GM18907 (cell line): ENCODE measurements at regions not wholly inside any gene's neighbourhood (a gene's known extent, or its start where the extent isn't known, plus 50 kb on each side); places are given as distances from the start of the nearest gene placed in this dataset.

Source experiments
- ATAC-seq: cut with Tn5 transposase; IDR thresholded peaks from one replicate; pipeline ENCODE4 v1.9.1; 2021; ENCODE audit warnings: mild to moderate bottlenecking, moderate library complexity; ENCODE audit not compliant: unreplicated experiment

DNA sequence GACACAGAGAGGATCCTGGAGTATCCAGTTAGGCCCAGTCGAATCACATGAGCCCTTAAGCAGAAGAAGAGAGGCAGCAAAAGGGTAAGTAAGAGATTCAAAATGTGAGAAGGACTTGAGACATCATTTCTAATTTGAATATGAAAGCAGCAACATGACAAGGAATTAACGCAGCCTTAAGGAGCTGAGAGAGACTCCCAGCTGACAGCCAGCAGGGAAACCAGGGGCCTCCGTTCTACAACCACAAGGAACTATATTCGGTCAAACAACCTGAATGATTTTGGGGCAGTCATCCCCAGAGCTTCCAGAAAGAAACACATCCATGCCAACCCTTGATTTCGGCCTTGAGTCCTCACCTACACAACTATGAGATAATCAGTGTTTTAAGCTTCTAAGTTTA, 189.7 kb upstream of the MTNR1B start:
- no peak for ATAC-seq

DNA sequence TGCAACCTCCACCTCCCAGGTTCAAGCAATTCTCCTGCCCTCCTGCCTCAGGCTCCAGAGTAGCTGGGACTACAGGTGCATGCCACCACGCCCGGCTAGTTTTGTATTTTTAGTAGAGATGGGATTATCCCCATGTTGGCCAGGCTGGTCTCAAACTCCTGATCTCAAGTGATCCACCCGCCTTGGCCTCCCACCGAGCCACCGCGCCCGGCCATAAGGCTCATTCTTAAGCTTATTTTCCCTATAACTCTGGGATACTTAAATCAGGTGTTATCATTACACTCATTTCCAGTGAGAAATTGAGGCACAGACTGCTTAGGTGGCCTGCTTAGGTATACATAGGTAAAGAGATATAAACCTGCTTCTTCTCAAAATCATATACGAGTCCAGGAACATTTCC, 188.3 kb upstream of the MTNR1B start:
- ATAC-seq, result no peak

DNA sequence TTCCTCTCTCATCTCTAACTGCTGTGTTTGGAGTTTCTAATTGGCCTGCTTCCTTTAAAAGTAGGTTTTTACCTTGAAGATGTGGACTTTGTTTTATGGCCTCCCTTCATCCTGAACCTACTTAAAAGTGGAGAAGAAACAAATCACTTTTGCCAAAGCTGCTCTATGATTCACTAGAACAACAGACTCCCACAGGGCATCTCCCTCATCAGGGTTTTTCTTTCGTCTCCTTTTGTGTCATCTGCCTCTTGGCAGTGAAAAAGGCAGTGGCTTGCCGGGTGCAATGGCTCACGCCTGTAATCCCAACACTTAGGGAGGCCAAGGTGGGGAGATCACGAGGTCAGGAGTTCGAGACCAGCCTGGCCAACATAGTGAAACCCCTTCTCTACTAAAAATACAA, 186.6 kb upstream of the MTNR1B start:
- no peak for ATAC-seq

DNA sequence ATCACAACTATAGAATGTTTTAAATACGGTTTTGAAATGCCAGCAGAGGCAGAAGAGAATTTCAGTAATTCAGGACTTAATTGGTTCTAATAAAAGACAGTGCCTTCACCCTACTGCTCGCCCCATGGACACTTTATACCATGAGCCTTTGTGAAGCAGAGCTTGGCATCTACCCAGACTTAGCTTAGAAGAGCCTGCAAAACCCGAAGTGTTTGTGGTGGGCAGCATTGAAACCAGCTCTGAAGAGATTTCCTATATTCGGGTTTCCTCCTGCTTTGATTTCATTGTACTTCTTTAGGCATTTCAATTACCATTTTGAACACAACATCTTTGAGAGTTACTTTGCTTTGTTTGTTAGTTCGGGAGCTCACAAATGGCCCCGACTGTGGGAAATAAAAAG, 185.1 kb upstream of the MTNR1B start:
- no peak for ATAC-seq

DNA sequence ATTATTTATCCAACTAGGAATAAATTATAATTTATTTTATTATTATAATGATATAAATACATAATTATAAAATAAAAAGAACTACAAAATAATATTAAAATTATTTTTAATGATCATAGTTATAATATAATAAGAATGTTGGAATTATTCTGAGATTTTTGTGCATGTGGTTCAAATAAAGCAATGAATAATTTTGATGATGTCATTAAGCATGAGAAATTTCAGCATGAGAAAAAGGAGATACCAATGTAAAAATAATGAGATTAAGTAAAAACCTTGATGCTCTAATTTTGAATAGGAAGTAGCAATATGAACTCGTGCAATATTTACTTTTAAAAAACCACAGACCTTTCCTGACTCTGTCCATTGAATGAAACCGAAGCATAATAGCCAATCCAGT, 181.8 kb upstream of the MTNR1B start:
- no peak for ATAC-seq

DNA sequence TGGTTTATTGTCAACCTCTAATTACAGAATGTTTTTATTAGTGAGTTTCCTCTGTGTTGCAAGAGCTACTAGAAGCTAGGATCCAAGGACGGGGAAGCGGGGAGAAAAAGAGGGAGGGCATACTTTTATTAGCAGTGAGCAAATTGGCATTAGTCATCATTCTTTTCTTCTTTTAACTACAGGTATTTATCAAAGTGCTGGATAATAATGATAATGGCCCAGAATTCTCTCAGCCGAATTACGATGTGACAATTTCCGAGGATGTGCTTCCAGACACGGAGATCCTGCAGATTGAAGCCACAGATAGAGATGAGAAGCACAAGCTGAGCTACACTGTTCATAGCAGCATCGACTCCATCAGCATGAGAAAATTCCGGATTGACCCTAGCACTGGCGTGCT, 179.7 kb upstream of the MTNR1B start:
- ATAC-seq, result no peak

DNA sequence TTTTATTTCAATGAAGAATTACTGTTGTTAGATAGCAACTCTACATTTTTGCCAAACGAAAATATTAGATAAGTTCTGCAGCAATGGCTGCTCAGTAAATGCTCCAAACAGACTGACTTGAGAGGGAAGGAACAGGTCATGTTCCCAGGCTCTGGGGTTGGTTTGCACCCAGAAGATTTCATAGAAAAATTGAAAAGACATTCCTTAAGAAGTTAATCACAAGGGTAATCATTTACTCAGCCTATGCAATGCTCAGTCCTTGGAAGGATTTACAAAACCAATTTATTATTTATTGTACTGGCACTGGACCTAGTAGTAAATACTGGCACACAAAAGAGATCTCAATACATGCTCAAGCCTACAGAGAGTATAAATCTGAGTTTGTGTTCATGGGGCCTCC, 179.1 kb upstream of the MTNR1B start:
- no peak for ATAC-seq

DNA sequence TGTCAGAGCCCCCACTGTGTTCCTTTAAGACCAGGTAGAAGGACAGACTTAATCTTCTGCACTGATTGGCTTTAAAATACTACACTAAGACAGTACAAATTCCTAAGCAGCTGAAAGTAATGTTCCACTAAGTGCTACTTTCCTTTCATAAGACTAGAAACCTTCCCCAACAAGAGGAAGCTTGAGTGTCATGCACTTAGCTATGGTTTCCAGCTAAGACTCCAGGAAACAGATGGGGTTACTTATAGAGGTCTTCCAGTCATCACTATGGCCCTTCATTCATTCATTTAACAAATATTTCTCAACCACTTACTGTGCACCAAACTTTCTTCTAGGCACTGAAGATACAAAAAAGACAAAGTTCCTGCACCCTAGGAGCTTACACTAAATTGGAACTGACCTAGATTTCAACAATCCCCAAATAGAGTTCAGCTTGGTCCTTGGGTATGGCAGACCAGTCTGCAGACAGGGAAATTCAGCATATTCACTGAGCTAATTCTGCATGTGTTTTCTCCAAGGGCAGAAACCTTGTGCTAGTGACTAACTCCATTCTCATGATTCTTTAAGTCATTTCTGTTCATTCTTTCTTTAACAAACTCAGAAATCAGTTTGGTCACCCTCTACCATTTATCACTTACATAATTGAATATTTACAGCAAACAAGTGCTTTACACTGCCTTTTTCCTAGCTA, 178.4 kb upstream of the MTNR1B start:
- no peak for ATAC-seq

DNA sequence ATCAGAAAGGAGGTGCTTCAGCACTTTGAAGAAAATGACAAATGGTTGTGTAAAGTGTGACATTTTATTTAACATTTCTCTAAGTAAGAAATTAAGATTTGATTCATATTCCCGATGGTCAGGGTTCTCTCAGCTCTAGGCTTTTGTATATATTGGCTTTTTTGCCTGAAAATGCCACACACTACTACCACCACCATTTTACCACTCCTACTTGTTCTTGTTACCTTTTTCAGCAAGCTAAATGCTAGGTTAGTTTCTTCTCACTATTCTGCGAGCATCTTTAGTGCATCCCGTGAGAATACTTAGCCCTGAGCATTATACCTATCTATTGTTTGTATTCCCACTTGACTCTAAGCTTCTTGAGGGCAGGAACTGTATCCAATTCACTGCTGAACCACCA, 177.6 kb upstream of the MTNR1B start:
- no peak for ATAC-seq

DNA sequence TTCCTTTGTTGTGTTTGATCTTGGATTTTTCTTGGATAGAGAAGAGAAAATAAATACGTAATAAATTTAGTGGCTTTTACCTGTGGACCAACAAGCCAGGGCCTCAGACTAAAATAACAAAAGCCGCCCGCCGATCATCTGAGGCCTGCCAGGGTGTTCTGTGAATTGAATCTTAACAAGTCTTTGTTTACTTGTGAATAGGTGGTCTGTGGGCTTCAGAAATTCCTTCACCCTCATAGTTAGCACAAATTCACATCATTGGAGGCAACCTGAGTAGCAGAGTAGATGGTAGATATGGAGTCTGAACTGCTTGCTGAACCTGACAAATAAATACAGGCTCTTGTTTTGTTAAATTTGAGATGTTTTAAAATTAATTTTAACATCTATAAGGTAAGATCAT, 176.3 kb upstream of the MTNR1B start:
- no peak for ATAC-seq

DNA sequence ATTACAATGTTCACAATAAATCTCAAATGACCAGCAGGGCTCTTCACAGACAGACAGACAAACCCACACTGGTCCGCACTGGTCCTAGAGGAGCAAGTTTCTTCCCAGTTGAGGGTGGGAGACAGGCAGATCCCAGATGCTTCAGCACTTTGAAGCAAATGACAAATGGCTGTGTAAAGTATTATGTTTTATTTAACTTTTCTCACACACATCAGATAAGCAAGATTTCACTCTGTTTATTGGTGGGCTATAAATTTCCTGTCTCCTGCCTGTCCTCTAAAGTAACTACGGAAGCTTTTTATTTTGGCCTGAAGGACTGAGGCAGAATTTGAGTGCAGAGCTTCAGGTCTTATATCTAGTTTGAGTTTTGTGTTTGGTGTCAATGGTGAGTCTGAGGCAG, 174.7 kb upstream of the MTNR1B start:
- ATAC-seq, result no peak

DNA sequence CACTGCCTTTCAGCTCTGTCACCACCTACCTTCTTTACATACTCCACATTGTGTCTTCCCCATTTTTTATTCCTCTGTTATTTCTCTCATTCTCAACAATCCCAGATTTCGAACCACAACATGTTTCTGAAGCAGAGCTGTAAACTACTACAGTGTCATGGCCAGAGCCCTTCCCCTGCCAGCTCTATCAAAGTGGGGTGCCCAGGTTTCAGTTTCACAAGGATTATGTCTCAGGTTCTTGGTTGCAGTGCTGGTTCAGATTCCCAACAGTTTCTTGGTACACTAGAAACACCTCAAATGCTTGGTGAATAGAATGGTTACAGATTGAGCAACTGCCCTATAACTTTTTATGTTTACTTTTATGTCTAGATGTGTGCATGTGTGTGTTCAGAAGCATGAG, 172.7 kb upstream of the MTNR1B start:
- no peak for ATAC-seq

DNA sequence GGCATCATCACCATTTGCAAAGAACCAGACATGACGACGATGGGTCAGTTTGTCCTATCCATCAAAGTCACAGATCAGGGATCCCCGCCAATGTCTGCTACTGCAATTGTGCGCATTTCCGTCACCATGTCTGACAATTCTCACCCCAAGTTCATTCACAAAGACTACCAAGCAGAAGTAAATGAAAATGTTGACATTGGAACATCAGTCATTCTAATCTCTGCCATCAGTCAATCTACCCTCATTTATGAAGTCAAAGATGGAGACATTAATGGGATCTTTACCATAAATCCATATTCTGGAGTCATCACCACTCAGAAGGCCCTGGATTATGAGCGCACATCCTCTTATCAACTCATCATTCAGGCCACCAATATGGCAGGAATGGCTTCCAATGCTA, 171.6 kb upstream of the MTNR1B start:
- no peak for ATAC-seq

DNA sequence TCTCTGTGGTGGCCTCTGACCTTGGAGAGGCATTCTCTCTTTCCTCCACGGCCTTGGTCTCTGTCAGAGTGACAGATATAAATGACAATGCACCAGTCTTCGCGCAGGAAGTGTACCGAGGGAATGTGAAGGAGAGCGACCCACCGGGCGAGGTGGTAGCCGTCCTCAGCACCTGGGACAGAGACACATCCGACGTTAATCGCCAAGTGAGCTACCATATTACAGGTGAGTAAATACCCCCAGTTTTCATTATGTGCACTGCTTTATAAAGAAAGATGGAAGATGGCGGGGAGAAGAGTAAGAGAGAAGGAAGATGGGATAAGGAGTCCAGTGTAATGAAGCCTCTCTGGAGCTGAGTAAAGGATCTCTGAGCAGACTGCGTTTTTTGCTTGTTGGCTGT, 167.8 kb upstream of the MTNR1B start:
- no peak for ATAC-seq

DNA sequence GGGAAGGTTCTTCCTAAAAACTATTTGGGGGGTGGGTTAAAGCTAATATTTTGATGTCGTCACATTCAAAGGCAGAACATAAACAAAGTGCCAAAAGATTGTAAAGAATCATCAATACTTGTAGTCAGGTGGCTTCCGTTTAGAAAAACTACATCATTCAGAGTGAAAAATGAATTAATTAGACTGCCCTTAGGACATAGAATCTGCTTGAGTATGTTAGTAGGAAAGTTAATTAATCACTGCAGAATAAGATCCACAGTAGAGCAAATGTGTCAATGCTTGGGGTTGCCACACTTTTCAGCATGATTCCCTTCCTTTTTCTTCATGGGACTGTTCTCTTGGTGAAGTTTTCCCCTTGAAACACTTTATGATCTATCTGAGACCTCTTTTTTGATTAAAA, 166.8 kb upstream of the MTNR1B start:
- ATAC-seq, result no peak

DNA sequence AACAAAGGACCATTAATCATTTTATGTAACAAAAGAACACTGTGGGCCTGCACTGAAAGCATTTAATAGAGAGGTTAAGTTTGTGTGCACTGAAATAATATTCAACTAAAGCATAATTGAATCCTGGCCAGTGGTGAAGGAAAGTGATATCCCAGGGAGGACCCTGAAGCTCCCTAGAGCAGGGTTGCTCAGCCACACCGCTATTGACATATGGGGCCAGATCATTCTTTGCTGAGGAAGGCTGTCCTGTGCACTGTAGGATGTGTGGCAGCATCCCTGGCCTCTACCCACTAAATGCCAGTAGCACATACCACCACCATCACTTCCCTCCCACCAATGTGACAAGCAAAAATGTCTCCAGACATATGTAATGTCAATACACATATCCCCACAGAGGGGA, 166.1 kb upstream of the MTNR1B start:
- no peak for ATAC-seq

DNA sequence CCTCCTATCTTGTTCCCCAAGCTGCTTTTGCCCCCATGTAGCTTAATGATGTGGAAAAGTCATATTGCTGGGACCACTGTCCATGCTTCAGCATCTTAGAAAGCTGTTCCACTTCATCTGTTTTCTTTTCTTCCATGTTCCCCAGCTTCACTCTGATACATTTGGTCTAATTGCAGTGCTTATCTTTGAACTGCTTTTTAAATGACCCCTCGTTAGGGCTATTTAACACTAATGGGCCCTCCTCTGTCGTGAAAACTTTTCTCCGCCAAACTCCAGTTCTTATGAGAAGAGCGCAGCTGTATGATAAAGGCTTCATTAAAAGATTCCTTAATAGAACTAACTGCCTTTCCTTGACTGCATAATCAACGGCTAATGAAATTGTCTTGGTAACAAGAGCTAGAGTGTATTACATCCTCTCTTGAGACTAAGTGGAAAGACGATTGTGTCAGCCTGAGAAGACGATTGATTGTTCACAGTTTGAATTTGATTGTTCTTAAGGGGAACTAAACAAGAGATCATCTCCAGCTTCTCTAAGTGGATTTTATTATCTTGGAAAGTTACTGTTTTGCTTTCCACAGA, 165.0 kb upstream of the MTNR1B start:
- no peak for ATAC-seq

DNA sequence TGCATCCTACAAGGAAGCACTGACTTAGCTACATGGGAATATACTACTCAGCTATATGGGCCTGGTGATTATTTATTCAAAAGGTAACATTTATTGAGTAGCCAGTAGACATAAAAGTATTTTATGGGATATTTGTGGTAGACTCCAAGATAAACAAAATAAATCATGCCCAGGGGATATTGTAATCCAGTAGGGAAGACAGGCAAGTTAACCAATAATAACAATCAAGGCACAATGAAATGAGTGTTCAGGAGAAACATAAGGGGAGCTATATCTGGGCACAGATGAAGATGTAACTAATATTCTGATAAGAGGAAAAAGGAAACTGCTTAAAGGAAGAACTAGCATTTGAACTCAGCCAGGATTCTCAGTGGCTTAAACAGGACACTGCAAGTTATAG, 161.4 kb upstream of the MTNR1B start:
- no peak for ATAC-seq

DNA sequence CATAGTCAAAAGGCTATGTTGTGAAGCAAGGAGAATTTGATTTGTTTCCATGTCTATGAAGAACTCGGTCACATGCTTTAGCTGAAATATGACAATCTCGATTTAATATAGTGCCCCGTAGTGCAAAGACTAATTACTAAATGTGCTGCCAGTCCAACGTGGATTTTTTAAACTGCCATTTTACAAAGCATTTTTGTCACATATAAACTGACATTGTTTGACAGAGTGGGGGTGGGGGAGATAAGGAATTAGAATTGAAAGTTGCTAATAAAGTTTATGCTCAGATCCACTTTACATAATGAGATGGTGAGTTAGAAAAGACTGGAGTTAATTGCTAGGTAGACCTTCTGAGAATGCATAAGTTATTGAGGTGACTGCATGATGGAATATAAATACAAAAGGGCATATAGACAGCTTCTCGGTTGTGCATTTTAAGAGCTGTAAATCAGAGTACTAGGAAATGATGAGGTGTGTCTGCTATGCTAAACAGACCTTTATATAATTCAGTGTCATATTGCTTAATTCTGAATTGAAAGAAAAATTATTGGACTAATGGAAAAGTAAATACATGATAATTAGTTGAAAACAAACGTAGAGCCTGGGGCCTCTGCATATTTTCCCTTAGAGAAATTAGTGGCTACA, 158.9 kb upstream of the MTNR1B start:
- ATAC-seq, result no peak

DNA sequence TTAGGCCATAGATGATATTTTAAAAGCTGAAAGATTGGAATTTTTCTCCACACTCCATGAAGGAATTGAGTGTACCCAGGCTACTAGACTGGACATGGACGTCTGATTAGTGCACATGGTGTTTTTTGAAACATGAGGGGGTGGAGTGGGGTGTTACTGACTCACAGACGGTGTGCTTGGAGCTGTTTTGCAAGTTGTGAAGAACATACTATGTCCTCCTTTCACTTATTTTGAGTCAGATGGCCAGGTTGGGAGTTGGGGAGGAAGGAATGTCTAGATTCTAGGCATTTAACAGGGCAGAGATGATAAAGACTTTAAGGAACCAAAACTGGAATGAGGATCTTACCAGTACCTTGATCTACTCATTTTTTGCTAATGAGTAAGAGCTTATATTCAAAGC, 158.1 kb upstream of the MTNR1B start:
- no peak for ATAC-seq

DNA sequence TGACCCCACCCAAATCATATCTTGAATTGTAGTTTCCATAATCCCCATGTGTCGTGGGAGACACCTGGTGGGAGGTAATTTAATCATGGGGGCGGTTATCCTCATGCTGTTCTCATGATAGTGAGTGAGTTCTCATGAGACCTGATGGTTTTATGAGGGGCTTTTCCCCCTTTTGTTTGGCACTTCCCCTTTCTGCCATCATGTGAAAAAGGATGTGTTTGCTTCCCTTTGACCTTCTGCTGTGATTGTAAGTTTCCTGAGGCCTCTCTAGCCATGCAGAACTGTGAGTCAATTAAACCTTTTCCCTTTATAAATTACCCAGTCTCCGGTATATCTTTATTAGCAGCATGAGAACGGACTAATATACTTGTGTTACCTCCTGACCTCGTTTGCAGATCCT, 156.6 kb upstream of the MTNR1B start:
- no peak for ATAC-seq

DNA sequence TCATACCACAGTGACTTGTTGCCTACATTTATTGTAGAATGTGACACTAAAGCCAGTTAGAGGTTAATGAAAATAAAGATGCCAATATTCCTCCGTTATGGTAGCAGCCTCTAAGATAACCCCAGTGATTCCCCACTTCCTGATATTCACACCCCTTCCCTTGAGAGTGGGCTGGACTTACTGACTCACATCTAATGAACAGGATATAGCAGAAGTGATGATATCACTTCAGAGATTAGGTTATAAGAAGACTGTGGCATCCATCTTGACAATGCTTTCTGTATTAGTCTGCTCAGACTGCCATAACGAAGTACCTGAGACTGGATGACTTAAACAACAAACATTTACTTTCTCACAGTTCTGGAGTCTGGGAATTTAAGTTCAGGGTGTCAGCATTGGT, 149.6 kb upstream of the MTNR1B start:
- no peak for ATAC-seq

DNA sequence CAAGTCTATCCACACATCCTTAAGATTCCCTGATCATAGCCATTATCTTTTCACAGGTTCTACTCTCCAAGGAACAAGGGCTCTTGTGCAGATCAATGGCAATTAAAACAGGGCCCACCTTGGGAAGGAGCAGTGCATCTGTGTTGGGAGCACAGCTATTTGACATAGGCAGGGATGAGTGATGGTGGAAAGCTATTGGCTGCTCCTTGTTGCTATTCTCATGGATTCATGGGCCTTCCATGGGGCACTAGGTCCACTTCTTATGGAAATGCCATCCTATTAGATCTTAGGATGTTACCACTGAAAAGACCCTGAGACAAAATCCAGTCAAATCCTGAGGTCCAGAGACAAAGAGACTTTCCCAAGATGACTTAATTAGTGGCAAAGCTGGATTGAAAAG, 148.6 kb upstream of the MTNR1B start:
- no peak for ATAC-seq
